ENCODE measurements at regions not wholly inside any gene's neighbourhood (a gene's known extent, or its start where the extent isn't known, plus 50 kb on each side); places are given as distances from the start of the nearest gene placed in this dataset.

DNA sequence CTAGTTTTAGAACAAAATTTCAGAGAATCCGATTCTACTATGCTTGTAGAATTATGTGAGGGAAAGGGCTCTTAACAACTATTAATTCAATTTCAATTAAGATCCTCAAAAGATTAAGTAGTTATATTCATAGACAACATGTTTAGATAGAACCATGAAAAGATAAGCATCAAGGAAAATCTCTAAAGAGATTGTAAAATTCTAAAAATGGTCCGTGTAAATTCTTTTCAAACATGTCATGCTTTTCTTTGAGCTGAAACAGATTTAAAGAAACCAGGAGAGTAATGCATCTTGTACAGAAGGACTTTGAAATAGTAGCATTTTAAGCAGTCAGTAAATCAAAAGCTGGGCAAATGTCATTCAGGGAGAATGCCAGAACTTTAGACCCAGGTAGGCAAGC lies 1080.6 kb upstream of the B3GALT2 start:
- TF ChIP-seq NONO (IDR thresholded peaks at IDR 0.05; ENCODE audit: low read depth in 2 of 2, low read length in 1 of 2) (no peak), POLR2A (conservative IDR thresholded peaks at IDR 0.05) (no peak), KLF13 (tag; IDR thresholded peaks at IDR 0.05; ENCODE audit: borderline replicate concordance, low read depth) (no peak), RFX1 (IDR thresholded peaks at IDR 0.05) (no peak), HDAC2 (IDR thresholded peaks at IDR 0.05) (no peak), MYC (IDR thresholded peaks at IDR 0.05; ENCODE audit: low read depth, low read length) (no peak), MYC (CRISPR knock-in tag; IDR thresholded peaks at IDR 0.05; ENCODE audit: borderline replicate concordance, low read depth) (no peak), POLR2AphosphoS5 (IDR thresholded peaks at IDR 0.05; ENCODE audit: control insufficient read depth, insufficient read depth, low read depth, low read length) (no peak), TEAD4 (IDR thresholded peaks at IDR 0.05; ENCODE audit: low read length) (no peak), TEAD4 (CRISPR knock-in tag; IDR thresholded peaks at IDR 0.05; ENCODE audit: borderline replicate concordance) (no peak), ZNF766 (CRISPR knock-in tag; conservative IDR thresholded peaks at IDR 0.05) (no peak)
- TF ChIP-seq, protein P1, sequence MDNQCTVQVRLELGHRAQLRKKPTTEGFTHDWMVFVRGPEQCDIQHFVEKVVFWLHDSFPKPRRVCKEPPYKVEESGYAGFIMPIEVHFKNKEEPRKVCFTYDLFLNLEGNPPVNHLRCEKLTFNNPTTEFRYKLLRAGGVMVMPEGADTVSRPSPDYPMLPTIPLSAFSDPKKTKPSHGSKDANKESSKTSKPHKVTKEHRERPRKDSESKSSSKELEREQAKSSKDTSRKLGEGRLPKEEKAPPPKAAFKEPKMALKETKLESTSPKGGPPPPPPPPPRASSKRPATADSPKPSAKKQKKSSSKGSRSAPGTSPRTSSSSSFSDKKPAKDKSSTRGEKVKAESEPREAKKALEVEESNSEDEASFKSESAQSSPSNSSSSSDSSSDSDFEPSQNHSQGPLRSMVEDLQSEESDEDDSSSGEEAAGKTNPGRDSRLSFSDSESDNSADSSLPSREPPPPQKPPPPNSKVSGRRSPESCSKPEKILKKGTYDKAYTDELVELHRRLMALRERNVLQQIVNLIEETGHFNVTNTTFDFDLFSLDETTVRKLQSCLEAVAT (IDR thresholded peaks at IDR 0.05) = no peak
- TF ChIP-seq, protein P2, sequence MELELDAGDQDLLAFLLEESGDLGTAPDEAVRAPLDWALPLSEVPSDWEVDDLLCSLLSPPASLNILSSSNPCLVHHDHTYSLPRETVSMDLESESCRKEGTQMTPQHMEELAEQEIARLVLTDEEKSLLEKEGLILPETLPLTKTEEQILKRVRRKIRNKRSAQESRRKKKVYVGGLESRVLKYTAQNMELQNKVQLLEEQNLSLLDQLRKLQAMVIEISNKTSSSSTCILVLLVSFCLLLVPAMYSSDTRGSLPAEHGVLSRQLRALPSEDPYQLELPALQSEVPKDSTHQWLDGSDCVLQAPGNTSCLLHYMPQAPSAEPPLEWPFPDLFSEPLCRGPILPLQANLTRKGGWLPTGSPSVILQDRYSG (tag; conservative IDR thresholded peaks at IDR 0.05; ENCODE audit: low read depth) = no peak
- TF ChIP-seq, protein P3, sequence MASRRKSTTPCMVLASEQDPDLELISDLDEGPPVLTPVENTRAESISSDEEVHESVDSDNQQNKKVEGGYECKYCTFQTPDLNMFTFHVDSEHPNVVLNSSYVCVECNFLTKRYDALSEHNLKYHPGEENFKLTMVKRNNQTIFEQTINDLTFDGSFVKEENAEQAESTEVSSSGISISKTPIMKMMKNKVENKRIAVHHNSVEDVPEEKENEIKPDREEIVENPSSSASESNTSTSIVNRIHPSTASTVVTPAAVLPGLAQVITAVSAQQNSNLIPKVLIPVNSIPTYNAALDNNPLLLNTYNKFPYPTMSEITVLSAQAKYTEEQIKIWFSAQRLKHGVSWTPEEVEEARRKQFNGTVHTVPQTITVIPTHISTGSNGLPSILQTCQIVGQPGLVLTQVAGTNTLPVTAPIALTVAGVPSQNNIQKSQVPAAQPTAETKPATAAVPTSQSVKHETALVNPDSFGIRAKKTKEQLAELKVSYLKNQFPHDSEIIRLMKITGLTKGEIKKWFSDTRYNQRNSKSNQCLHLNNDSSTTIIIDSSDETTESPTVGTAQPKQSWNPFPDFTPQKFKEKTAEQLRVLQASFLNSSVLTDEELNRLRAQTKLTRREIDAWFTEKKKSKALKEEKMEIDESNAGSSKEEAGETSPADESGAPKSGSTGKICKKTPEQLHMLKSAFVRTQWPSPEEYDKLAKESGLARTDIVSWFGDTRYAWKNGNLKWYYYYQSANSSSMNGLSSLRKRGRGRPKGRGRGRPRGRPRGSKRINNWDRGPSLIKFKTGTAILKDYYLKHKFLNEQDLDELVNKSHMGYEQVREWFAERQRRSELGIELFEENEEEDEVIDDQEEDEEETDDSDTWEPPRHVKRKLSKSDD (conservative IDR thresholded peaks at IDR 0.05; ENCODE audit: low read length) = no peak
- TF ChIP-seq, protein P4, sequence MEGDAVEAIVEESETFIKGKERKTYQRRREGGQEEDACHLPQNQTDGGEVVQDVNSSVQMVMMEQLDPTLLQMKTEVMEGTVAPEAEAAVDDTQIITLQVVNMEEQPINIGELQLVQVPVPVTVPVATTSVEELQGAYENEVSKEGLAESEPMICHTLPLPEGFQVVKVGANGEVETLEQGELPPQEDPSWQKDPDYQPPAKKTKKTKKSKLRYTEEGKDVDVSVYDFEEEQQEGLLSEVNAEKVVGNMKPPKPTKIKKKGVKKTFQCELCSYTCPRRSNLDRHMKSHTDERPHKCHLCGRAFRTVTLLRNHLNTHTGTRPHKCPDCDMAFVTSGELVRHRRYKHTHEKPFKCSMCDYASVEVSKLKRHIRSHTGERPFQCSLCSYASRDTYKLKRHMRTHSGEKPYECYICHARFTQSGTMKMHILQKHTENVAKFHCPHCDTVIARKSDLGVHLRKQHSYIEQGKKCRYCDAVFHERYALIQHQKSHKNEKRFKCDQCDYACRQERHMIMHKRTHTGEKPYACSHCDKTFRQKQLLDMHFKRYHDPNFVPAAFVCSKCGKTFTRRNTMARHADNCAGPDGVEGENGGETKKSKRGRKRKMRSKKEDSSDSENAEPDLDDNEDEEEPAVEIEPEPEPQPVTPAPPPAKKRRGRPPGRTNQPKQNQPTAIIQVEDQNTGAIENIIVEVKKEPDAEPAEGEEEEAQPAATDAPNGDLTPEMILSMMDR (IDR thresholded peaks at IDR 0.05 in 2 of 3, conservative IDR thresholded peaks at IDR 0.05 in 1 of 3; ENCODE audit: insufficient read depth in 2 of 3, low read depth in 1 of 3, low read length in 3 of 3) = no peak
- TF ChIP-seq, protein P5, sequence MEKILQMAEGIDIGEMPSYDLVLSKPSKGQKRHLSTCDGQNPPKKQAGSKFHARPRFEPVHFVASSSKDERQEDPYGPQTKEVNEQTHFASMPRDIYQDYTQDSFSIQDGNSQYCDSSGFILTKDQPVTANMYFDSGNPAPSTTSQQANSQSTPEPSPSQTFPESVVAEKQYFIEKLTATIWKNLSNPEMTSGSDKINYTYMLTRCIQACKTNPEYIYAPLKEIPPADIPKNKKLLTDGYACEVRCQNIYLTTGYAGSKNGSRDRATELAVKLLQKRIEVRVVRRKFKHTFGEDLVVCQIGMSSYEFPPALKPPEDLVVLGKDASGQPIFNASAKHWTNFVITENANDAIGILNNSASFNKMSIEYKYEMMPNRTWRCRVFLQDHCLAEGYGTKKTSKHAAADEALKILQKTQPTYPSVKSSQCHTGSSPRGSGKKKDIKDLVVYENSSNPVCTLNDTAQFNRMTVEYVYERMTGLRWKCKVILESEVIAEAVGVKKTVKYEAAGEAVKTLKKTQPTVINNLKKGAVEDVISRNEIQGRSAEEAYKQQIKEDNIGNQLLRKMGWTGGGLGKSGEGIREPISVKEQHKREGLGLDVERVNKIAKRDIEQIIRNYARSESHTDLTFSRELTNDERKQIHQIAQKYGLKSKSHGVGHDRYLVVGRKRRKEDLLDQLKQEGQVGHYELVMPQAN (IDR thresholded peaks at IDR 0.05; ENCODE audit: borderline replicate concordance) = no peak

Data from K562 (cell line).